ENCODE measurements at regions not wholly inside any gene's neighbourhood (a gene's known extent, or its start where the extent isn't known, plus 50 kb on each side); places are given as distances from the start of the nearest gene placed in this dataset.

GRCh38 chrX:68588602-68589371 is 58.7 kb upstream of the STARD8 start:
- TF ChIP-seq CTCF (IDR thresholded peaks at IDR 0.05) (no peak), POLR2AphosphoS5 (IDR thresholded peaks at IDR 0.05; ENCODE audit: low read depth, low read length) (no peak), REST (IDR thresholded peaks at IDR 0.05; ENCODE audit: insufficient read depth in 1 of 2, low read depth in 2 of 2, low read length in 1 of 2) (no peak), SIN3A (IDR thresholded peaks at IDR 0.05; ENCODE audit: borderline replicate concordance, insufficient read depth, low read depth, low read length) (no peak), TCF7L2 (IDR thresholded peaks at IDR 0.05; ENCODE audit: low read depth, low read length) (no peak)
